HEK293 (cell line): ENCODE measurements at regions not wholly inside any gene's neighbourhood (a gene's known extent, or its start where the extent isn't known, plus 50 kb on each side); places are given as distances from the start of the nearest gene placed in this dataset.

Experiments
- CTCF ChIA-PET: fragments of 350-600 bp; formaldehyde crosslinking; extraction: SDS; loops from one replicate; lab custom pipeline; 2021; ENCODE audit warnings: antibody characterized with exemption; lab: Yijun Ruan, JAX
- POLR2A ChIA-PET: fragments of 300-600 bp; formaldehyde crosslinking; extraction: SDS; loops from one replicate; lab custom pipeline; 2020; ENCODE audit warnings: antibody characterized with exemption, inconsistent platforms; lab: Yijun Ruan, JAX
- H3K27ac ChIP-seq: fragments of 200-500 bp; sonication (Bioruptor generic); 2 replicates; pipeline ENCODE4 v1.5.1; 2014; ENCODE audit warnings: low read depth, low read length, control low read depth, inconsistent platforms; ENCODE audit errors: extremely low read depth
- H3K36me3 ChIP-seq, 2 experiments: fragments of 200-500 bp in 1 of 2; sonication (Bioruptor generic) in 1 of 2; 1 replicate in 1 of 2; 2 replicates in 1 of 2; pipeline ENCODE4 v1.5.1; 2014 to 2017; ENCODE audit warnings: inconsistent platforms in 2 of 2, low read length in 2 of 2; ENCODE audit not compliant: control insufficient read depth in 2 of 2, insufficient read depth in 1 of 2
- H3K4me1 ChIP-seq: fragments of 200-500 bp; sonication (Bioruptor generic); 2 replicates; pipeline ENCODE4 v1.5.1; 2014; ENCODE audit warnings: mild to moderate bottlenecking, low read length, inconsistent platforms; ENCODE audit not compliant: control insufficient read depth, insufficient read depth
- H3K4me3 ChIP-seq: 2 replicates; pipeline ENCODE4 v1.5.1; 2011; ENCODE audit warnings: low read depth, mild to moderate bottlenecking, control low read depth, low read length, moderate library complexity
- H3K9me3 ChIP-seq: fragments of 200-500 bp; sonication (Bioruptor generic); 2 replicates; pipeline ENCODE4 v1.5.1; 2014; ENCODE audit warnings: low read depth, low read length, inconsistent platforms; ENCODE audit not compliant: control insufficient read depth, insufficient read depth
- BCL11A ChIP-seq: fragments of 450-650 bp; formaldehyde crosslinking; IDR thresholded peaks from 2 replicates; pipeline ENCODE4 v1.5.1; 2016; ENCODE audit warnings: low read depth, missing biosample characterization, missing genetic modification characterization
- FEZF1 ChIP-seq: fragments of 450-650 bp; formaldehyde crosslinking; IDR thresholded peaks from 2 replicates; pipeline ENCODE4 v1.5.1; 2016; ENCODE audit warnings: missing biosample characterization, missing genetic modification characterization
- HOXD13 ChIP-seq: sonication (generic); formaldehyde crosslinking; IDR thresholded peaks from 2 replicates; pipeline ENCODE4 v1.8.0; 2022; ENCODE audit warnings: missing genetic modification reagents, borderline replicate concordance
- IKZF3 ChIP-seq: fragments of 450-650 bp; IDR thresholded peaks from 2 replicates; pipeline ENCODE4 v1.5.0; 2018; ENCODE audit warnings: missing biosample characterization, mild to moderate bottlenecking, missing genetic modification characterization, moderate library complexity
- SALL2 ChIP-seq: fragments of 450-650 bp; formaldehyde crosslinking; IDR thresholded peaks from 2 replicates; pipeline ENCODE4 v1.5.0; 2017; ENCODE audit warnings: missing biosample characterization, mild to moderate bottlenecking, missing genetic modification characterization, borderline replicate concordance
- SCRT1 ChIP-seq: fragments of 450-650 bp; formaldehyde crosslinking; IDR thresholded peaks from 2 replicates; pipeline ENCODE4 v1.5.1; 2016; ENCODE audit warnings: missing biosample characterization, missing genetic modification characterization, borderline replicate concordance
- SP7 ChIP-seq: fragments of 450-650 bp; formaldehyde crosslinking; IDR thresholded peaks from 2 replicates; pipeline ENCODE4 v1.5.1; 2016; ENCODE audit warnings: missing biosample characterization, missing genetic modification characterization
- TRIM28 ChIP-seq: IDR thresholded peaks from 2 replicates; pipeline ENCODE4 v1.6.1; 2011; ENCODE audit warnings: low read length, control low read depth, borderline replicate concordance
- ZBTB17 ChIP-seq: fragments of 450-650 bp; formaldehyde crosslinking; IDR thresholded peaks from 2 replicates; pipeline ENCODE4 v1.5.1; 2016; ENCODE audit warnings: missing biosample characterization, missing genetic modification characterization
- ZNF114 ChIP-seq: fragments of 450-650 bp; formaldehyde crosslinking; IDR thresholded peaks from 2 replicates; pipeline ENCODE4 v1.5.0; 2017; ENCODE audit warnings: missing biosample characterization, missing genetic modification characterization
- ZNF146 ChIP-seq: fragments of 450-650 bp; formaldehyde crosslinking; IDR thresholded peaks from 2 replicates; pipeline ENCODE4 v1.5.1; 2016; ENCODE audit warnings: missing biosample characterization, missing genetic modification characterization
- ZNF184 ChIP-seq: fragments of 450-650 bp; IDR thresholded peaks from 2 replicates; pipeline ENCODE4 v1.5.1; 2018; ENCODE audit warnings: missing biosample characterization, mild to moderate bottlenecking, missing genetic modification characterization
- ZNF211 ChIP-seq: fragments of 450-650 bp; formaldehyde crosslinking; IDR thresholded peaks from 2 replicates; pipeline ENCODE4 v1.5.1; 2016; ENCODE audit warnings: low read depth, missing biosample characterization, missing genetic modification characterization
- ZNF311 ChIP-seq: fragments of 450-650 bp; formaldehyde crosslinking; IDR thresholded peaks from 2 replicates; pipeline ENCODE4 v1.5.1; 2017; ENCODE audit warnings: missing biosample characterization, missing genetic modification characterization, borderline replicate concordance
- ZNF354C ChIP-seq: fragments of 450-650 bp; formaldehyde crosslinking; IDR thresholded peaks from 2 replicates; pipeline ENCODE4 v1.5.1; 2016; ENCODE audit warnings: missing biosample characterization, missing genetic modification characterization, low read depth, borderline replicate concordance
- ZNF37A ChIP-seq: fragments of 450-650 bp; IDR thresholded peaks from 2 replicates; pipeline ENCODE4 v1.5.1; 2018; ENCODE audit warnings: missing biosample characterization, missing genetic modification characterization
- ZNF433 ChIP-seq: fragments of 450-650 bp; formaldehyde crosslinking; IDR thresholded peaks from 2 replicates; pipeline ENCODE4 v1.5.1; 2016; ENCODE audit warnings: missing biosample characterization, missing genetic modification characterization, low read depth
- ZNF791 ChIP-seq: fragments of 450-650 bp; formaldehyde crosslinking; IDR thresholded peaks from 2 replicates; pipeline ENCODE4 v1.5.1; 2016; ENCODE audit warnings: missing biosample characterization, missing genetic modification characterization
- ZSCAN30 ChIP-seq: fragments of 450-650 bp; IDR thresholded peaks from 2 replicates; pipeline ENCODE4 v1.5.1; 2018; ENCODE audit warnings: missing biosample characterization, mild to moderate bottlenecking, missing genetic modification characterization, moderate library complexity
- TF ChIP-seq, protein P1 (sequence below): fragments of 450-650 bp; formaldehyde crosslinking; IDR thresholded peaks from 2 replicates; pipeline ENCODE4 v1.5.1; 2016; ENCODE audit warnings: missing biosample characterization, missing genetic modification characterization, borderline replicate concordance
- TF ChIP-seq, protein P2 (sequence below): fragments of 450-650 bp; formaldehyde crosslinking; IDR thresholded peaks from 2 replicates; pipeline ENCODE4 v1.5.1; 2016; ENCODE audit warnings: missing biosample characterization, missing genetic modification characterization
- TF ChIP-seq, protein P3 (sequence below): fragments of 450-650 bp; formaldehyde crosslinking; IDR thresholded peaks from 2 replicates; pipeline ENCODE4 v1.5.1; 2016; ENCODE audit warnings: missing biosample characterization, missing genetic modification characterization, low read depth
- TF ChIP-seq, protein P4 (sequence below): fragments of 450-650 bp; formaldehyde crosslinking; IDR thresholded peaks from 2 replicates; pipeline ENCODE4 v1.5.1; 2017; ENCODE audit warnings: missing biosample characterization, missing genetic modification characterization
- TF ChIP-seq, protein P5 (sequence below): fragments of 450-650 bp; formaldehyde crosslinking; IDR thresholded peaks from 2 replicates; pipeline ENCODE4 v1.5.1; 2016; ENCODE audit warnings: missing biosample characterization, missing genetic modification characterization
- TF ChIP-seq, protein P6 (sequence below): fragments of 450-650 bp; formaldehyde crosslinking; IDR thresholded peaks from 2 replicates; pipeline ENCODE4 v1.5.1; 2016; ENCODE audit warnings: missing biosample characterization, missing genetic modification characterization
- TF ChIP-seq, protein P7 (sequence below): fragments of 450-650 bp; formaldehyde crosslinking; IDR thresholded peaks from 2 replicates; pipeline ENCODE4 v1.5.1; 2016; ENCODE audit warnings: missing biosample characterization, missing genetic modification characterization

DNA sequence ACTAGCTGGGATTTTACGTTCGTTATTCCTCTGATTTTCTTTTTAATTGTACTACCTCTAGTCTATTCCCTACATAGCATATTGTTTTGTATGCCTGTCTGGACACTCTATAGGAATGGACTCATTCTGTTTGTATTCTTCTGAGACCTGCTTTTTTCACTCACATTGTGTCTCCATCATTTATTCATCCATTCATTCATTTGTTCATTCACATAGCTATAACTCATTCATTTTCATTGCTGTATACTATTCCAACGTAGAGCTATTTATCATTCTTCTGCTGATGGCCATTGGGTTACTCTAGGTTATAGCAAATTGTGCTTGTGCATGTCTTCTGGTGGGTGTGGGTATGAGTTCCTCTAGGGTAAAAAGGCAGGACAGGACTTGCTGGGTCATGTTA lies 74.0 kb upstream of the SLC6A6 start:
- no peak overlapping the region for H3K4me3 ChIP-seq
- no peaks in the 10 kb centered on the region for H3K9me3 ChIP-seq
- H3K4me1 ChIP-seq: peaks cover 6% of the 10 kb centered on the region; the same call in 1 of the 2 replicates
- CTCF ChIA-PET: interaction anchor here (0.8 to 1.0 kb wide), 2 partner anchors 53 to 65 kb away, joined by 3 read pairs; no protein-coding TSS in a partner anchor
- POLR2A ChIA-PET: no interaction called here
- H3K36me3 ChIP-seq: no peaks in the 10 kb centered on the region
- no peak overlapping the region for H3K27ac ChIP-seq
- no peak for TF ChIP-seq BCL11A (tag by site-specific recombination)
- TF ChIP-seq ZBTB17 (tag by site-specific recombination): no peak
- TF ChIP-seq, protein P1, sequence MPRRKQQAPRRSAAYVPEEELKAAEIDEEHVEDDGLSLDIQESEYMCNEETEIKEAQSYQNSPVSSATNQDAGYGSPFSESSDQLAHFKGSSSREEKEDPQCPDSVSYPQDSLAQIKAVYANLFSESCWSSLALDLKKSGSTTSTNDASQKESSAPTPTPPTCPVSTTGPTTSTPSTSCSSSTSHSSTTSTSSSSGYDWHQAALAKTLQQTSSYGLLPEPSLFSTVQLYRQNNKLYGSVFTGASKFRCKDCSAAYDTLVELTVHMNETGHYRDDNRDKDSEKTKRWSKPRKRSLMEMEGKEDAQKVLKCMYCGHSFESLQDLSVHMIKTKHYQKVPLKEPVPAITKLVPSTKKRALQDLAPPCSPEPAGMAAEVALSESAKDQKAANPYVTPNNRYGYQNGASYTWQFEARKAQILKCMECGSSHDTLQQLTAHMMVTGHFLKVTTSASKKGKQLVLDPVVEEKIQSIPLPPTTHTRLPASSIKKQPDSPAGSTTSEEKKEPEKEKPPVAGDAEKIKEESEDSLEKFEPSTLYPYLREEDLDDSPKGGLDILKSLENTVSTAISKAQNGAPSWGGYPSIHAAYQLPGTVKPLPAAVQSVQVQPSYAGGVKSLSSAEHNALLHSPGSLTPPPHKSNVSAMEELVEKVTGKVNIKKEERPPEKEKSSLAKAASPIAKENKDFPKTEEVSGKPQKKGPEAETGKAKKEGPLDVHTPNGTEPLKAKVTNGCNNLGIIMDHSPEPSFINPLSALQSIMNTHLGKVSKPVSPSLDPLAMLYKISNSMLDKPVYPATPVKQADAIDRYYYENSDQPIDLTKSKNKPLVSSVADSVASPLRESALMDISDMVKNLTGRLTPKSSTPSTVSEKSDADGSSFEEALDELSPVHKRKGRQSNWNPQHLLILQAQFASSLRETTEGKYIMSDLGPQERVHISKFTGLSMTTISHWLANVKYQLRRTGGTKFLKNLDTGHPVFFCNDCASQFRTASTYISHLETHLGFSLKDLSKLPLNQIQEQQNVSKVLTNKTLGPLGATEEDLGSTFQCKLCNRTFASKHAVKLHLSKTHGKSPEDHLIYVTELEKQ (tag by site-specific recombination): no peak
- no peak for TF ChIP-seq ZNF184 (tag by site-specific recombination)
- no peak for TF ChIP-seq HOXD13
- no peak for TF ChIP-seq FEZF1 (tag by site-specific recombination)
- TF ChIP-seq SCRT1: no peak
- TF ChIP-seq IKZF3 (tag by site-specific recombination): no peak
- TF ChIP-seq ZNF791: no peak
- no peak for TF ChIP-seq TRIM28
- TF ChIP-seq, protein P2, sequence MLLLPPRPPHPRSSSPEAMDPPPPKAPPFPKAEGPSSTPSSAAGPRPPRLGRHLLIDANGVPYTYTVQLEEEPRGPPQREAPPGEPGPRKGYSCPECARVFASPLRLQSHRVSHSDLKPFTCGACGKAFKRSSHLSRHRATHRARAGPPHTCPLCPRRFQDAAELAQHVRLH: 0 out of 2 replicates have a peak, but pooled peaks have one; percentile 65
- TF ChIP-seq ZNF311: no peak
- no peak for TF ChIP-seq SALL2
- TF ChIP-seq ZSCAN30: no peak
- TF ChIP-seq, protein P3, sequence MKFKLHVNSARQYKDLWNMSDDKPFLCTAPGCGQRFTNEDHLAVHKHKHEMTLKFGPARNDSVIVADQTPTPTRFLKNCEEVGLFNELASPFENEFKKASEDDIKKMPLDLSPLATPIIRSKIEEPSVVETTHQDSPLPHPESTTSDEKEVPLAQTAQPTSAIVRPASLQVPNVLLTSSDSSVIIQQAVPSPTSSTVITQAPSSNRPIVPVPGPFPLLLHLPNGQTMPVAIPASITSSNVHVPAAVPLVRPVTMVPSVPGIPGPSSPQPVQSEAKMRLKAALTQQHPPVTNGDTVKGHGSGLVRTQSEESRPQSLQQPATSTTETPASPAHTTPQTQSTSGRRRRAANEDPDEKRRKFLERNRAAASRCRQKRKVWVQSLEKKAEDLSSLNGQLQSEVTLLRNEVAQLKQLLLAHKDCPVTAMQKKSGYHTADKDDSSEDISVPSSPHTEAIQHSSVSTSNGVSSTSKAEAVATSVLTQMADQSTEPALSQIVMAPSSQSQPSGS (tag by site-specific recombination): no peak
- TF ChIP-seq, protein P4, sequence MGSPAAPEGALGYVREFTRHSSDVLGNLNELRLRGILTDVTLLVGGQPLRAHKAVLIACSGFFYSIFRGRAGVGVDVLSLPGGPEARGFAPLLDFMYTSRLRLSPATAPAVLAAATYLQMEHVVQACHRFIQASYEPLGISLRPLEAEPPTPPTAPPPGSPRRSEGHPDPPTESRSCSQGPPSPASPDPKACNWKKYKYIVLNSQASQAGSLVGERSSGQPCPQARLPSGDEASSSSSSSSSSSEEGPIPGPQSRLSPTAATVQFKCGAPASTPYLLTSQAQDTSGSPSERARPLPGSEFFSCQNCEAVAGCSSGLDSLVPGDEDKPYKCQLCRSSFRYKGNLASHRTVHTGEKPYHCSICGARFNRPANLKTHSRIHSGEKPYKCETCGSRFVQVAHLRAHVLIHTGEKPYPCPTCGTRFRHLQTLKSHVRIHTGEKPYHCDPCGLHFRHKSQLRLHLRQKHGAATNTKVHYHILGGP (tag by site-specific recombination): no peak
- no peak for TF ChIP-seq ZNF211 (tag by site-specific recombination)
- TF ChIP-seq SP7 (tag by site-specific recombination): no peak
- TF ChIP-seq, protein P5, sequence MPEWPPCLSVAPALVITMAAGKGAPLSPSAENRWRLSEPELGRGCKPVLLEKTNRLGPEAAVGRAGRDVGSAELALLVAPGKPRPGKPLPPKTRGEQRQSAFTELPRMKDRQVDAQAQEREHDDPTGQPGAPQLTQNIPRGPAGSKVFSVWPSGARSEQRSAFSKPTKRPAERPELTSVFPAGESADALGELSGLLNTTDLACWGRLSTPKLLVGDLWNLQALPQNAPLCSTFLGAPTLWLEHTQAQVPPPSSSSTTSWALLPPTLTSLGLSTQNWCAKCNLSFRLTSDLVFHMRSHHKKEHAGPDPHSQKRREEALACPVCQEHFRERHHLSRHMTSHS (tag by site-specific recombination): no peak
- TF ChIP-seq ZNF37A (tag by site-specific recombination): no peak
- TF ChIP-seq ZNF354C (tag by site-specific recombination): no peak
- TF ChIP-seq, protein P6, sequence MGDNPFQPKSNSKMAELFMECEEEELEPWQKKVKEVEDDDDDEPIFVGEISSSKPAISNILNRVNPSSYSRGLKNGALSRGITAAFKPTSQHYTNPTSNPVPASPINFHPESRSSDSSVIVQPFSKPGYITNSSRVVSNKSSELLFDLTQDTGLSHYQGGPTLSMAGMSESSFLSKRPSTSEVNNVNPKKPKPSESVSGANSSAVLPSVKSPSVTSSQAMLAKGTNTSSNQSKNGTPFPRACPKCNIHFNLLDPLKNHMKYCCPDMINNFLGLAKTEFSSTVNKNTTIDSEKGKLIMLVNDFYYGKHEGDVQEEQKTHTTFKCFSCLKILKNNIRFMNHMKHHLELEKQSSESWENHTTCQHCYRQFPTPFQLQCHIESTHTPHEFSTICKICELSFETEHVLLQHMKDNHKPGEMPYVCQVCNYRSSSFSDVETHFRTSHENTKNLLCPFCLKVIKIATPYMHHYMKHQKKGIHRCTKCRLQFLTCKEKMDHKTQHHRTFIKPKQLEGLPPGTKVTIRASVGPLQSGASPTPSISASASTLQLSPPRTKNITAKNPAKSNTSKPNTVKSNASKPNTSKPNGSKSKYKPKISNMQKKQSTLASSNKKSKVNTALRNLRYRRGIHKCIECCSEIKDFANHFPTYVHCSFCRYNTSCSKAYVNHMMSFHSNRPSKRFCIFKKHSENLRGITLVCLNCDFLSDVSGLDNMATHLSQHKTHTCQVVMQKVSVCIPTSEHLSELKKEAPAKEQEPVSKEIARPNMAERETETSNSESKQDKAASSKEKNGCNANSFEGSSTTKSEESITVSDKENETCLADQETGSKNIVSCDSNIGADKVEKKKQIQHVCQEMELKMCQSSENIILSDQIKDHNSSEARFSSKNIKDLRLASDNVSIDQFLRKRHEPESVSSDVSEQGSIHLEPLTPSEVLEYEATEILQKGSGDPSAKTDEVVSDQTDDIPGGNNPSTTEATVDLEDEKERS (tag by site-specific recombination): peak; percentile 74; the same call in 1 of the 2 replicates
- TF ChIP-seq ZNF114 (tag by site-specific recombination): no peak
- no peak for TF ChIP-seq ZNF433
- TF ChIP-seq, protein P7, sequence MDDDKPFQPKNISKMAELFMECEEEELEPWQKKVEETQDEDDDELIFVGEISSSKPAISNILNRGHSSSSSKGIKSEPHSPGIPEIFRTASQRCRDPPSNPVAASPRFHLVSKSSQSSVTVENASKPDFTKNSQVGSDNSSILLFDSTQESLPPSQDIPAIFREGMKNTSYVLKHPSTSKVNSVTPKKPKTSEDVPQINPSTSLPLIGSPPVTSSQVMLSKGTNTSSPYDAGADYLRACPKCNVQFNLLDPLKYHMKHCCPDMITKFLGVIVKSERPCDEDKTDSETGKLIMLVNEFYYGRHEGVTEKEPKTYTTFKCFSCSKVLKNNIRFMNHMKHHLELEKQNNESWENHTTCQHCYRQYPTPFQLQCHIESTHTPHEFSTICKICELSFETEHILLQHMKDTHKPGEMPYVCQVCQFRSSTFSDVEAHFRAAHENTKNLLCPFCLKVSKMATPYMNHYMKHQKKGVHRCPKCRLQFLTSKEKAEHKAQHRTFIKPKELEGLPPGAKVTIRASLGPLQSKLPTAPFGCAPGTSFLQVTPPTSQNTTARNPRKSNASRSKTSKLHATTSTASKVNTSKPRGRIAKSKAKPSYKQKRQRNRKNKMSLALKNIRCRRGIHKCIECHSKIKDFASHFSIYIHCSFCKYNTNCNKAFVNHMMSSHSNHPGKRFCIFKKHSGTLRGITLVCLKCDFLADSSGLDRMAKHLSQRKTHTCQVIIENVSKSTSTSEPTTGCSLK (tag by site-specific recombination): no peak
- TF ChIP-seq ZNF146: peak; percentile 99
